HCT116 (cell line): ENCODE measurements at regions not wholly inside any gene's neighbourhood (a gene's known extent, or its start where the extent isn't known, plus 50 kb on each side); places are given as distances from the start of the nearest gene placed in this dataset.

ENCODE experiments used
- TF ChIP-seq, protein P1 (sequence below): IDR thresholded peaks from 2 replicates; pipeline ENCODE4 v1.6.1; 2012; ENCODE audit warnings: low read depth

DNA sequence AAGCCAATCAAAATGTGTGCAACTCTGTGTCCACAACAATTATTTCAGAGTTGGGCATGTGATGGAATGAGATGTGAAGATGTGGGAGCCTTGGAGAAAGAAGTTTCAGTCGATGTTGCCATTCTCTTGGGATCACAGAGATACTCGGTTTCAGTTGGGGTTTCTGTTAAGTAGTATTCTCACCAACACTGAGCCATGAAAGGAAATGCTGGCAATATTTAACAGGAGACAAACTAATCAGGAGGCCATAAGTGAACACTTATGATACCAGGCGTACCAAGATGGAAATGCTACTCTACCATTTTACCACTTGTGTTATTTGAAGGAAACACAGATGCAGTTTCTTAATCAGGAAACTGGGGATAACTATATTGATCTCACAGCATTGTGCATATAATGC lies 53.3 kb upstream of the NUDT7 start (continued):
- TF ChIP-seq, protein P1, sequence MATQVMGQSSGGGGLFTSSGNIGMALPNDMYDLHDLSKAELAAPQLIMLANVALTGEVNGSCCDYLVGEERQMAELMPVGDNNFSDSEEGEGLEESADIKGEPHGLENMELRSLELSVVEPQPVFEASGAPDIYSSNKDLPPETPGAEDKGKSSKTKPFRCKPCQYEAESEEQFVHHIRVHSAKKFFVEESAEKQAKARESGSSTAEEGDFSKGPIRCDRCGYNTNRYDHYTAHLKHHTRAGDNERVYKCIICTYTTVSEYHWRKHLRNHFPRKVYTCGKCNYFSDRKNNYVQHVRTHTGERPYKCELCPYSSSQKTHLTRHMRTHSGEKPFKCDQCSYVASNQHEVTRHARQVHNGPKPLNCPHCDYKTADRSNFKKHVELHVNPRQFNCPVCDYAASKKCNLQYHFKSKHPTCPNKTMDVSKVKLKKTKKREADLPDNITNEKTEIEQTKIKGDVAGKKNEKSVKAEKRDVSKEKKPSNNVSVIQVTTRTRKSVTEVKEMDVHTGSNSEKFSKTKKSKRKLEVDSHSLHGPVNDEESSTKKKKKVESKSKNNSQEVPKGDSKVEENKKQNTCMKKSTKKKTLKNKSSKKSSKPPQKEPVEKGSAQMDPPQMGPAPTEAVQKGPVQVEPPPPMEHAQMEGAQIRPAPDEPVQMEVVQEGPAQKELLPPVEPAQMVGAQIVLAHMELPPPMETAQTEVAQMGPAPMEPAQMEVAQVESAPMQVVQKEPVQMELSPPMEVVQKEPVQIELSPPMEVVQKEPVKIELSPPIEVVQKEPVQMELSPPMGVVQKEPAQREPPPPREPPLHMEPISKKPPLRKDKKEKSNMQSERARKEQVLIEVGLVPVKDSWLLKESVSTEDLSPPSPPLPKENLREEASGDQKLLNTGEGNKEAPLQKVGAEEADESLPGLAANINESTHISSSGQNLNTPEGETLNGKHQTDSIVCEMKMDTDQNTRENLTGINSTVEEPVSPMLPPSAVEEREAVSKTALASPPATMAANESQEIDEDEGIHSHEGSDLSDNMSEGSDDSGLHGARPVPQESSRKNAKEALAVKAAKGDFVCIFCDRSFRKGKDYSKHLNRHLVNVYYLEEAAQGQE: no peak
